Dermis blood vessel endothelial cell (primary cell): ENCODE measurements at regions not wholly inside any gene's neighbourhood (a gene's known extent, or its start where the extent isn't known, plus 50 kb on each side); places are given as distances from the start of the nearest gene placed in this dataset.
A peak's percentile ranks its signal among the peaks of the same experiment; 100 is the strongest.
"Not testable (repeated sequence)": the region's sequence is repeated elsewhere in the genome, so short reads cannot be mapped to it uniquely, and the experiment has no call there.

Experiments
- DNase-seq: peaks from one replicate; pipeline ENCODE4 v3.0.0; 2010

- not testable (repeated sequence) for DNase-seq
These were observed 70.2 kb downstream of the LGALS9C start for GRCh38 chr17:18546514-18547398.

- not testable (repeated sequence) for DNase-seq
These were observed 80.5 kb downstream of the LGALS9C start for GRCh38 chr17:18557086-18557485.

GRCh38 chr17:18563381-18564098 is 80.7 kb downstream of the TBC1D28 start:
- not testable (repeated sequence) for DNase-seq

GRCh38 chr17:18564099-18564448 is 80.1 kb downstream of the TBC1D28 start:
- DNase-seq = peak; percentile 41

- not testable (repeated sequence) for DNase-seq
These were observed 75.8 kb downstream of the TBC1D28 start for GRCh38 chr17:18568108-18568995.

GRCh38 chr17:18569489-18569913 is 74.7 kb downstream of the TBC1D28 start:
- peak; percentile 10 for DNase-seq

GRCh38 chr17:18572536-18572935 is 71.7 kb downstream of the TBC1D28 start:
- not testable (repeated sequence) for DNase-seq

- DNase-seq = not testable (repeated sequence)
These were observed 70.1 kb downstream of the TBC1D28 start for GRCh38 chr17:18574137-18574536.
